ENCODE measurements at regions not wholly inside any gene's neighbourhood (a gene's known extent, or its start where the extent isn't known, plus 50 kb on each side); places are given as distances from the start of the nearest gene placed in this dataset.

GRCh38 chr2:139628931-139629330 lies 848.7 kb upstream of the NXPH2 start:
- no peak overlapping the region for H3K27ac ChIP-seq (ENCODE audit: low read depth, low read length)
- H2BK120ac ChIP-seq (ENCODE audit: low read depth, low read length): no peak overlapping the region
- H2AK5ac ChIP-seq (ENCODE audit: low read length): no peak overlapping the region
- no peak overlapping the region for H3K9ac ChIP-seq (ENCODE audit: low read length)
- H3K4ac ChIP-seq (ENCODE audit: low read depth, low read length): no peak overlapping the region
- H3K56ac ChIP-seq (ENCODE audit: low read length): no peak overlapping the region
- no peak overlapping the region for H2BK5ac ChIP-seq (ENCODE audit: low read length)
- H3K18ac ChIP-seq (ENCODE audit: low read length): no peak overlapping the region
- no peak overlapping the region for H3K4me3 ChIP-seq (ENCODE audit: low read length)
- no peak overlapping the region for H4K5ac ChIP-seq (ENCODE audit: low read length)
- H3K79me1 ChIP-seq (ENCODE audit: low read length): no peaks in the 10 kb centered on the region
- H3K23ac ChIP-seq (ENCODE audit: low read length): no peak overlapping the region
- H3K79me2 ChIP-seq (ENCODE audit: control insufficient read depth, insufficient read depth, low read length): no peaks in the 10 kb centered on the region
- no peaks in the 10 kb centered on the region for H3K36me3 ChIP-seq (ENCODE audit: control insufficient read depth, insufficient read depth, low read length)
- no peak overlapping the region for H4K8ac ChIP-seq (ENCODE audit: low read depth, low read length)
- no CpG with 5 or more reads among the region's 2 CpGs for WGBS (ENCODE audit: extremely low coverage, insufficient coverage, low lambda C conversion rate)
- H3K4me1 ChIP-seq (ENCODE audit: control insufficient read depth, low read depth, low read length): no peaks in the 10 kb centered on the region
- no peaks in the 10 kb centered on the region for H3K27me3 ChIP-seq (ENCODE audit: insufficient read depth, low read length, poor library complexity)
- no peak overlapping the region for H2BK15ac ChIP-seq (replicated peaks; ENCODE audit: low read depth)
- no peak overlapping the region for H3K4me2 ChIP-seq (ENCODE audit: low read length)
- DNase-seq: no peak

GRCh38 chr2:139626128-139626527 lies 845.9 kb upstream of the NXPH2 start:
- no peak overlapping the region for H2BK120ac ChIP-seq (ENCODE audit: low read depth, low read length)
- no peak for DNase-seq
- no peak overlapping the region for H4K5ac ChIP-seq (ENCODE audit: low read length)
- no peak overlapping the region for H3K4me2 ChIP-seq (ENCODE audit: low read length)
- no peaks in the 10 kb centered on the region for H3K27me3 ChIP-seq (ENCODE audit: insufficient read depth, low read length, poor library complexity)
- no peaks in the 10 kb centered on the region for H3K4me1 ChIP-seq (ENCODE audit: control insufficient read depth, low read depth, low read length)
- H3K9ac ChIP-seq (ENCODE audit: low read length): no peak overlapping the region
- H3K36me3 ChIP-seq (ENCODE audit: control insufficient read depth, insufficient read depth, low read length): no peaks in the 10 kb centered on the region
- no CpG with 5 or more reads among the region's 3 CpGs for WGBS (ENCODE audit: extremely low coverage, insufficient coverage, low lambda C conversion rate)
- no peak overlapping the region for H3K18ac ChIP-seq (ENCODE audit: low read length)
- no peaks in the 10 kb centered on the region for H3K79me2 ChIP-seq (ENCODE audit: control insufficient read depth, insufficient read depth, low read length)
- H3K23ac ChIP-seq (ENCODE audit: low read length): no peak overlapping the region
- no peak overlapping the region for H2AK5ac ChIP-seq (ENCODE audit: low read length)
- no peak overlapping the region for H4K8ac ChIP-seq (ENCODE audit: low read depth, low read length)
- no peaks in the 10 kb centered on the region for H3K79me1 ChIP-seq (ENCODE audit: low read length)
- no peak overlapping the region for H3K4me3 ChIP-seq (ENCODE audit: low read length)
- no peak overlapping the region for H3K56ac ChIP-seq (ENCODE audit: low read length)
- H3K27ac ChIP-seq (ENCODE audit: low read depth, low read length): no peak overlapping the region
- H2BK5ac ChIP-seq (ENCODE audit: low read length): no peak overlapping the region
- no peak overlapping the region for H2BK15ac ChIP-seq (replicated peaks; ENCODE audit: low read depth)
- H3K4ac ChIP-seq (ENCODE audit: low read depth, low read length): no peak overlapping the region

DNA sequence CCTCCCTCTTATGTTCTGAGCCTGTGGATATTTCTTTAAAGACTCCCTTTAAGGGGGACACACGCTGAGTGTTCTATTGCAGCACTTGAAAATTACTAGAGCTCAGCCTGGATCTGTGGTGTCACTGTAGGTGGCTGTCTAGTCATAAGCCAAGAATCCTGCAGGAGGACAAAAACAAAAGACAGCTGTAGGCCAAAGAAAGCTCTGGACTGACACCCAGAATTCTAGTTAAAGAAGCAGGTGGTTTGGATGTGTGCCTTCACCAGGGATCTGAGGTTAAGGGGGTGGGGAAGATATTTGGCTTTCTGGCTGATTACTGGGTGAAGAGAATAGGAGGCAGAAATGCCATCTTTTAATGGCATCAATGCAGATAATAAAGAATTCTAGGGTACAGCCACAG lies 842.5 kb upstream of the NXPH2 start:
- no peak overlapping the region for H4K5ac ChIP-seq (ENCODE audit: low read length)
- no peaks in the 10 kb centered on the region for H3K79me1 ChIP-seq (ENCODE audit: low read length)
- H3K79me2 ChIP-seq (ENCODE audit: control insufficient read depth, insufficient read depth, low read length): no peaks in the 10 kb centered on the region
- H4K8ac ChIP-seq (ENCODE audit: low read depth, low read length): no peak overlapping the region
- no peak overlapping the region for H2BK15ac ChIP-seq (replicated peaks; ENCODE audit: low read depth)
- H2AK5ac ChIP-seq (ENCODE audit: low read length): no peak overlapping the region
- peak; percentile 7 for DNase-seq
- H3K36me3 ChIP-seq (ENCODE audit: control insufficient read depth, insufficient read depth, low read length): no peaks in the 10 kb centered on the region
- no peaks in the 10 kb centered on the region for H3K4me1 ChIP-seq (ENCODE audit: control insufficient read depth, low read depth, low read length)
- H3K23ac ChIP-seq (ENCODE audit: low read length): no peak overlapping the region
- H3K56ac ChIP-seq (ENCODE audit: low read length): no peak overlapping the region
- no peak overlapping the region for H3K4ac ChIP-seq (ENCODE audit: low read depth, low read length)
- no peak overlapping the region for H3K27ac ChIP-seq (ENCODE audit: low read depth, low read length)
- H3K18ac ChIP-seq (ENCODE audit: low read length): no peak overlapping the region
- H3K4me2 ChIP-seq (ENCODE audit: low read length): no peak overlapping the region
- H3K9ac ChIP-seq (ENCODE audit: low read length): no peak overlapping the region
- H2BK5ac ChIP-seq (ENCODE audit: low read length): no peak overlapping the region
- no CpG with 5 or more reads among the region's 1 CpG for WGBS (ENCODE audit: extremely low coverage, insufficient coverage, low lambda C conversion rate)
- H3K4me3 ChIP-seq (ENCODE audit: low read length): no peak overlapping the region
- H2BK120ac ChIP-seq (ENCODE audit: low read depth, low read length): no peak overlapping the region
- H3K27me3 ChIP-seq (ENCODE audit: insufficient read depth, low read length, poor library complexity): no peaks in the 10 kb centered on the region

GRCh38 chr2:139617747-139618146 lies 837.6 kb upstream of the NXPH2 start:
- Histone ChIP-seq H3K36me3 (ENCODE audit: control insufficient read depth, insufficient read depth, low read length) (no peaks in the 10 kb centered on the region), H3K27me3 (ENCODE audit: insufficient read depth, low read length, poor library complexity) (no peaks in the 10 kb centered on the region), H3K9ac (ENCODE audit: low read length) (no peak overlapping the region), H4K8ac (ENCODE audit: low read depth, low read length) (no peak overlapping the region), H2AK5ac (ENCODE audit: low read length) (no peak overlapping the region), H2BK15ac (replicated peaks; ENCODE audit: low read depth) (no peak overlapping the region), H3K56ac (ENCODE audit: low read length) (no peak overlapping the region), H3K4me3 (ENCODE audit: low read length) (no peak overlapping the region), H3K79me1 (ENCODE audit: low read length) (no peaks in the 10 kb centered on the region), H2BK5ac (ENCODE audit: low read length) (no peak overlapping the region), H3K23ac (ENCODE audit: low read length) (no peak overlapping the region), H2BK120ac (ENCODE audit: low read depth, low read length) (no peak overlapping the region), H3K4me1 (ENCODE audit: control insufficient read depth, low read depth, low read length) (no peaks in the 10 kb centered on the region), H3K79me2 (ENCODE audit: control insufficient read depth, insufficient read depth, low read length) (no peaks in the 10 kb centered on the region), H4K5ac (ENCODE audit: low read length) (no peak overlapping the region), H3K4me2 (ENCODE audit: low read length) (no peak overlapping the region), H3K4ac (ENCODE audit: low read depth, low read length) (no peak overlapping the region), H3K18ac (ENCODE audit: low read length) (no peak overlapping the region), H3K27ac (ENCODE audit: low read depth, low read length) (no peak overlapping the region)
- no peak for DNase-seq

DNA sequence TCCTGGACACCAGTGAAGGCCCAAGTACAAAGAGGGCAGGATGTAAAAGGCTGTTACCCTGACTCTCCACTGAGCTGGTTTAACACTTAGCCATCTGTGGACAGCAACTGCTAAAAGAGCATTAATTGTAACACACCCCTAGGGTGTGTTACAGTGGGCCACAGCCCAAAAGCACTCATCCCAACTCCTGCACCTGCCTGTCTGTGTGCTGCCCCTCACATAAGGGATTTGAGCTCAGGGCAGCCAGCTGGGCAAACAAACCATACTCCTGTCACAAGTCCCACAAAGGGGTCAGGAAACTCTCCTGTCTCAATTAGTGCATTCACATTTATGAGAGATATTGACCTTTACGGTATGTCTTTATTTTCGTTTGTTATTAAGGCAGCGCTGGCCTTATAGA lies 833.1 kb upstream of the NXPH2 start:
- Histone ChIP-seq H2AK5ac (ENCODE audit: low read length) (no peak overlapping the region), H3K9ac (ENCODE audit: low read length) (no peak overlapping the region), H2BK15ac (replicated peaks; ENCODE audit: low read depth) (no peak overlapping the region), H3K56ac (ENCODE audit: low read length) (no peak overlapping the region), H4K8ac (ENCODE audit: low read depth, low read length) (no peak overlapping the region), H4K5ac (ENCODE audit: low read length) (no peak overlapping the region), H3K23ac (ENCODE audit: low read length) (no peak overlapping the region), H3K79me2 (ENCODE audit: control insufficient read depth, insufficient read depth, low read length) (no peaks in the 10 kb centered on the region), H3K27me3 (ENCODE audit: insufficient read depth, low read length, poor library complexity) (no peaks in the 10 kb centered on the region), H3K4me3 (ENCODE audit: low read length) (no peak overlapping the region), H3K79me1 (ENCODE audit: low read length) (no peaks in the 10 kb centered on the region), H3K27ac (ENCODE audit: low read depth, low read length) (no peak overlapping the region), H3K4ac (ENCODE audit: low read depth, low read length) (no peak overlapping the region), H3K18ac (ENCODE audit: low read length) (no peak overlapping the region), H2BK120ac (ENCODE audit: low read depth, low read length) (no peak overlapping the region), H3K4me1 (ENCODE audit: control insufficient read depth, low read depth, low read length) (no peaks in the 10 kb centered on the region), H2BK5ac (ENCODE audit: low read length) (no peak overlapping the region), H3K4me2 (ENCODE audit: low read length) (no peak overlapping the region), H3K36me3 (ENCODE audit: control insufficient read depth, insufficient read depth, low read length) (no peaks in the 10 kb centered on the region)
- DNase-seq: no peak
- no CpG with 5 or more reads among the region's 3 CpGs for WGBS (ENCODE audit: extremely low coverage, insufficient coverage, low lambda C conversion rate)

GRCh38 chr2:139610512-139610911 lies 830.3 kb upstream of the NXPH2 start:
- Histone ChIP-seq H2BK15ac (replicated peaks; ENCODE audit: low read depth) (no peak overlapping the region), H3K18ac (ENCODE audit: low read length) (no peak overlapping the region), H3K27me3 (ENCODE audit: insufficient read depth, low read length, poor library complexity) (no peaks in the 10 kb centered on the region), H3K23ac (ENCODE audit: low read length) (no peak overlapping the region), H2BK5ac (ENCODE audit: low read length) (no peak overlapping the region), H4K5ac (ENCODE audit: low read length) (no peak overlapping the region), H3K4ac (ENCODE audit: low read depth, low read length) (no peak overlapping the region), H3K9ac (ENCODE audit: low read length) (no peak overlapping the region), H3K79me2 (ENCODE audit: control insufficient read depth, insufficient read depth, low read length) (no peaks in the 10 kb centered on the region), H3K36me3 (ENCODE audit: control insufficient read depth, insufficient read depth, low read length) (no peaks in the 10 kb centered on the region), H3K4me3 (ENCODE audit: low read length) (no peak overlapping the region), H3K27ac (ENCODE audit: low read depth, low read length) (no peak overlapping the region), H2AK5ac (ENCODE audit: low read length) (no peak overlapping the region), H3K56ac (ENCODE audit: low read length) (no peak overlapping the region), H3K79me1 (ENCODE audit: low read length) (no peaks in the 10 kb centered on the region), H3K4me2 (ENCODE audit: low read length) (no peak overlapping the region), H2BK120ac (ENCODE audit: low read depth, low read length) (no peak overlapping the region), H4K8ac (ENCODE audit: low read depth, low read length) (no peak overlapping the region), H3K4me1 (ENCODE audit: control insufficient read depth, low read depth, low read length) (no peaks in the 10 kb centered on the region)
- no peak for DNase-seq
- no CpG with 5 or more reads among the region's 3 CpGs for WGBS (ENCODE audit: extremely low coverage, insufficient coverage, low lambda C conversion rate)
